ENCODE measurements at regions not wholly inside any gene's neighbourhood (a gene's known extent, or its start where the extent isn't known, plus 50 kb on each side); places are given as distances from the start of the nearest gene placed in this dataset.

DNA sequence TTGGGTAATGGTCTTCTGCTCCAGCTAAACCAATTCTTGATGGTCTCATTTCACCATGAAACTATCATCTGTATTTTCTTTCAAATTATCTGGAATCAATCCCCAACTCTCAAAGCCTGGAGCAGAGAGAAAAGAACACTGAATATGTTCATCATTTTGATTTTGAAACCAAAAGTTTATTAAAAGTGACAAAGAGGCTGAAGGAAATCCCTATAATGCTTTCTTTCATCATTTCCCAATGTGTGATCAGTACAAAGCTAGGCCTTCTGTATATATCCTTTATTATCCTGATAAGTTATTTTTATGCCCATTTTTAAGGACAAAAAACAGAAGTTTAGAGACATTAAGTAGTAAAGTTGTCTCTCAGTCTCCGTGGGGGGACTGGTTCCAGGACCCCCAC is 50.1 kb upstream of the MBNL1 start:
- TF ChIP-seq EP300 (IDR thresholded peaks at IDR 0.05) (no peak), POLR2AphosphoS5 (IDR thresholded peaks at IDR 0.05) (no peak)
- TF ChIP-seq, protein P1, sequence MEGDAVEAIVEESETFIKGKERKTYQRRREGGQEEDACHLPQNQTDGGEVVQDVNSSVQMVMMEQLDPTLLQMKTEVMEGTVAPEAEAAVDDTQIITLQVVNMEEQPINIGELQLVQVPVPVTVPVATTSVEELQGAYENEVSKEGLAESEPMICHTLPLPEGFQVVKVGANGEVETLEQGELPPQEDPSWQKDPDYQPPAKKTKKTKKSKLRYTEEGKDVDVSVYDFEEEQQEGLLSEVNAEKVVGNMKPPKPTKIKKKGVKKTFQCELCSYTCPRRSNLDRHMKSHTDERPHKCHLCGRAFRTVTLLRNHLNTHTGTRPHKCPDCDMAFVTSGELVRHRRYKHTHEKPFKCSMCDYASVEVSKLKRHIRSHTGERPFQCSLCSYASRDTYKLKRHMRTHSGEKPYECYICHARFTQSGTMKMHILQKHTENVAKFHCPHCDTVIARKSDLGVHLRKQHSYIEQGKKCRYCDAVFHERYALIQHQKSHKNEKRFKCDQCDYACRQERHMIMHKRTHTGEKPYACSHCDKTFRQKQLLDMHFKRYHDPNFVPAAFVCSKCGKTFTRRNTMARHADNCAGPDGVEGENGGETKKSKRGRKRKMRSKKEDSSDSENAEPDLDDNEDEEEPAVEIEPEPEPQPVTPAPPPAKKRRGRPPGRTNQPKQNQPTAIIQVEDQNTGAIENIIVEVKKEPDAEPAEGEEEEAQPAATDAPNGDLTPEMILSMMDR (IDR thresholded peaks at IDR 0.05) = no peak

Measured in gastroesophageal sphincter (tissue), 3 donors.